ENCODE measurements at regions not wholly inside any gene's neighbourhood (a gene's known extent, or its start where the extent isn't known, plus 50 kb on each side); places are given as distances from the start of the nearest gene placed in this dataset.
"Not testable (repeated sequence)": the region's sequence is repeated elsewhere in the genome, so short reads cannot be mapped to it uniquely, and the experiment has no call there.

DNA sequence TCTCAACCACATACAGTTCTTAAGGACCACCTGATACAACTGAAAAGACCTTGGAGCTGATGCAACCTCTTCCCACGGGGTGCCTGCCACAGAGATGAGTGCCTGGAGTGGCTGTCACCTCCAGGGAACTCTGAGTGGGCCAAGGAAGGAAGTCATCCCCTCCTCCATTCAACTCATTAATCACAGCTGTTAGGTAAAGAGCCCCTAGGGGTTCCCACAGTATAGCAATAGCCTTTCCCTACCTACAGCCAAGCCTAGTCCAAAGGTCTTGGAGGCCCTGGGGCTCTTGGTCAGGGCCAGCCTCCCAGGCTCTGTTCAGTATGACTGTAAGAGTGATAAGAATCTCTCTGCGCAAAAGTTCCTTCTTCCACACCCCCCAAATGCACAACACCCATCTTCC, 70.4 kb upstream of the NFE2L3 start:
- TF ChIP-seq, protein P1, sequence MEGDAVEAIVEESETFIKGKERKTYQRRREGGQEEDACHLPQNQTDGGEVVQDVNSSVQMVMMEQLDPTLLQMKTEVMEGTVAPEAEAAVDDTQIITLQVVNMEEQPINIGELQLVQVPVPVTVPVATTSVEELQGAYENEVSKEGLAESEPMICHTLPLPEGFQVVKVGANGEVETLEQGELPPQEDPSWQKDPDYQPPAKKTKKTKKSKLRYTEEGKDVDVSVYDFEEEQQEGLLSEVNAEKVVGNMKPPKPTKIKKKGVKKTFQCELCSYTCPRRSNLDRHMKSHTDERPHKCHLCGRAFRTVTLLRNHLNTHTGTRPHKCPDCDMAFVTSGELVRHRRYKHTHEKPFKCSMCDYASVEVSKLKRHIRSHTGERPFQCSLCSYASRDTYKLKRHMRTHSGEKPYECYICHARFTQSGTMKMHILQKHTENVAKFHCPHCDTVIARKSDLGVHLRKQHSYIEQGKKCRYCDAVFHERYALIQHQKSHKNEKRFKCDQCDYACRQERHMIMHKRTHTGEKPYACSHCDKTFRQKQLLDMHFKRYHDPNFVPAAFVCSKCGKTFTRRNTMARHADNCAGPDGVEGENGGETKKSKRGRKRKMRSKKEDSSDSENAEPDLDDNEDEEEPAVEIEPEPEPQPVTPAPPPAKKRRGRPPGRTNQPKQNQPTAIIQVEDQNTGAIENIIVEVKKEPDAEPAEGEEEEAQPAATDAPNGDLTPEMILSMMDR (conservative IDR thresholded peaks at IDR 0.05; ENCODE audit: low read length): no peak
- no peak for DNase-seq (ENCODE audit: low read depth)
- no peak overlapping the region for H3K4me3 ChIP-seq (ENCODE audit: low read length)

DNA sequence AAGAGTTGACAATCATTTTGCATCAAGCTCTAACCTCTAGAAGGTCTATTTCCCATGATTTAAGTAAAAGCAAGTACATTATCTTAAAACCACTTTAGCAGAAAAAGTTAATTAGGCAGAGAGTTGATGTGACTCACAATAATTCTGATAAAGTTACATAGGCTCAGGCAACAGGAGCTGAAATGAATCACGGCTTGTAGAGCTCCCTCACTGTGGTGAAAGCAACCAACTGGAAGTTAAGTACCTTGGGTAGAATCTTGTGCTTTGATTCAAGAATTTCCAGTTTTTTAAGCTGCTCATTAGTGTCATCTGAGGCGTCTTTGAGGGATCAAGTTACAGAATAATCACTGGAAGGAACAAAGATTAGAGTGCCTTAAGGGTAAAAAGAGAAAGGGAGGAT, 68.9 kb upstream of the NFE2L3 start:
- TF ChIP-seq, protein P1 (conservative IDR thresholded peaks at IDR 0.05; ENCODE audit: low read length): no peak
- no peak for DNase-seq (ENCODE audit: low read depth)
- no peak overlapping the region for H3K4me3 ChIP-seq (ENCODE audit: low read length)

DNA sequence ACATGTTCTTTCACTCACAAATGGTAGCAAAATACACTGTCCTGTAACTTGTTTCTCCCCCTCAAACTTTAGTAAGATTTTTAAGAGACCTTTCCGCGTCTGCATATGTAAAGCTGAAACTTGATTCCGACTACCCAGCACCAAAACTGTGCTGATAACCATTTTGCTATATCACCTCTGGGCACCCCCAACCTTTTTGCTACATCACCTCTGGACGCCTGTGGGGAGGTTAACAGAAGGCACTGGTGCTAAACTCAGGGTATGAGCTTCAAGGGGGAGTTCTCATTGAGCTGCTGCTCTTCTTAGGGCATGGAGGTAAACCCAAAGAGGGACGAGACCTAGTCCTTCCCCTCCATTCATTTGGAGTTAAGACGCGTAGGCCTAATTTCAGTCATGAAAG, 67.6 kb upstream of the NFE2L3 start:
- no peak overlapping the region for H3K4me3 ChIP-seq (ENCODE audit: low read length)
- DNase-seq (ENCODE audit: low read depth): no peak
- TF ChIP-seq, protein P1 (conservative IDR thresholded peaks at IDR 0.05; ENCODE audit: low read length): no peak

DNA sequence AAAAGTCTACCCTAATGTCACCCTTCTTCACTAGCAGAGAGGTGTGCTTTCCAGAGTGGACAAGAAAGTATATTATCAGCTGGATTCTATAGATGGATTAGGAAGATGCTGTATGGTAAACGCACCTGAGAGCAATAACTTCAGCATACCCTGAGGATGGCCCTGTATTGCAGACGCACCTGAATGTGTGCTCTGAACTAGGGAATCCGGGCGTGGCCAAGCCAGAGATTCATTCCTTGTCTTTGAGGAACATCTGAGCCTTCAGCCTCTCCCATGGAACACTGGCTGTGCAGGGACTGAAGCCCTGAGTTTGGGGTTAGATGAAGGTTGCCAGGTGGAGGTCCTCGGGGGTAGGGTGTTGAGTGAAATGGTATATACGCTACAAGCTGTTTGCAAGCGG, 66.2 kb upstream of the NFE2L3 start:
- no peak overlapping the region for H3K4me3 ChIP-seq (ENCODE audit: low read length)
- DNase-seq (ENCODE audit: low read depth): no peak
- TF ChIP-seq, protein P1 (conservative IDR thresholded peaks at IDR 0.05; ENCODE audit: low read length): no peak

DNA sequence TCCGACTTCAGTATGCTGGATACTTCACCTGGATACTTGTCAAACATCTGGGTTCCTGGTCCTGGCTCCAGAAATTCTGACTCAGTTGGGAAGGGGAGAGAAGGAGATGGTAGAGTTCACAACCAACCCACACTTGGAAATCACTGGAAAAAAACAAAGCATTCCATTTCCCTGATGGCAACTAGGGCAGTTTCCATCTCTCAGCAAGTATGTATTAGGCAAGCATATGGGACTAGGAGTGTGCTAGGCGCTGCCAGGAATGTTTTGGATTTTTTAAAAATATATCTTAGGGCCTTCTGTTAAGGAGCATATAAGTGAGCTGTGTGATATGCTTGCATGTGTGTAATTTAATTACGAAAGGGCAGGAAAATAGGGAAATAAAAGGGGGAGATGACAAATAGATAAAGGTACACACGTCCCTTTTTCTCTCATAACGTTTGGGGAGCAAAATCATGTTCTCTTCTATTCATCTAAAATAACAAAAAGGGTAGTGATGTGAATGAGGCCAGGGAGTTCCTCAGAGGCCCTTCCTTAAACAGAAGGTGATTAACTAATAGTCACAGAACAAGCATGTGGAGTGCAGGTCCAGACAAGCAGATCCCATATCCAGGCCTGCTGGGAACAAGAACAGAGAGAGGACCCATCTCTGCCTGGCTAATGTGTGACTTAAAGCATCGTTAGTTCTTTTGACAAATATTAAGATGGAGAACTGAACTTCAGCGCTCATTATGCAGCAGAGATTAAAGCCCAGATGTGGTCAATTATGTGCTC, 64.5 kb upstream of the NFE2L3 start:
- no peak overlapping the region for H3K4me3 ChIP-seq (ENCODE audit: low read length)
- DNase-seq (ENCODE audit: low read depth): peak; percentile 8
- TF ChIP-seq, protein P1 (conservative IDR thresholded peaks at IDR 0.05; ENCODE audit: low read length): no peak

DNA sequence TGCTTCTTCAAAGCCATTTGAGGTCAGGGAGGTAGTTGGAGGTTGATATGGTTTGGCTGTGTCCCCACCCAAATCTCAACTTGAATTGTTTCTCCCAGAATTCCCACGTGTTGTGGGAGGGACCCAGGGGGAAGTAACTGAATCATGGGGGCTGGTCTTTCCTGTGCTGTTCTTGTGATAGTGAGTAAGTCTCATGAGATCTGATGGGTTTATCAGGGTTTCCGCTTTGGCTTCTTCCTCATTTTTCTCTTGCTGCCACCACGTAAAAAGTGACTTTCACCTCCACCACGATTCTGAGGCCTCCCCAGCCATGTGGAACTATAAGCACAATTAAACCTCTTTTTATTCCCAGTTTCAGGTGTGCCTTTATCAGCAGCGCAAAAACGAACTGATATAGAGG, 62.5 kb upstream of the NFE2L3 start:
- not testable (repeated sequence) for DNase-seq (ENCODE audit: low read depth)

DNA sequence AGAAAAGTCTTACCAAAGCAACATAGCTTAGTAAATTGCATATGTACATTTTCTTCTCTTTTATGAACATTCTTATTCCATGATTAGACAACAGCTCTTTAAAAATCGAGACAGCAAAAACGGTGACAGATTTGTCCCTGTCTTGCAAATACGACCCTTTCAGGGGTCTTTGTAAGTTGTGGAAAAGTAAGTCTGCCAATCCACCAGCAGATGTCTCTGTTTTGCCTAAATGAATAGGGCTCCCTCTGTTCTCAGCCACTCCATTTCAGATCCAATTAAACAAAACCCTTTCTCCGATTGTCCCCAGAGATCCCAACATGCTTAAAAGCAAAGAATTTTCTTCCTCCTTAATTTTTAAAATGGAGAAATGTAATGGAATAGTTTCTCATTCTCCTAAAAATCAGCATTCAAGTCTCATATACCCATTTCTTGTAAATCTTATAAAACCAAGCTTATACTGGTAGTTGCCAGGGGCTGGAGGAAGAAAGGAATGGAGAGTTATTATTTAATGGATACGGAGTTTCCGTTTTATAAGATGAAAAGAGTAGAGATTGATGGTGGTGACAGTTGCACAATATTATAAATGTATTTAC, 61.0 kb upstream of the NFE2L3 start:
- no peak overlapping the region for H3K4me3 ChIP-seq (ENCODE audit: low read length)
- DNase-seq (ENCODE audit: low read depth): peak; percentile 64
- TF ChIP-seq, protein P1 (conservative IDR thresholded peaks at IDR 0.05; ENCODE audit: low read length): peak; percentile 84

More for the DNA sequence above, 62.5 kb upstream of the NFE2L3 start:
- H3K4me3 ChIP-seq (ENCODE audit: low read length): not testable (repeated sequence)
